Left lung (tissue), 4 donors: ENCODE measurements at regions not wholly inside any gene's neighbourhood (a gene's known extent, or its start where the extent isn't known, plus 50 kb on each side); places are given as distances from the start of the nearest gene placed in this dataset.
A peak's percentile ranks its signal among the peaks of the same experiment; 100 is the strongest.

ENCODE experiments used
- ATAC-seq: fragments of 200-7000 bp; cut with Tn5 transposase; one replicate; pipeline ENCODE4 v1.9.1; 2020; ENCODE audit warnings: moderate library complexity
- DNase-seq, 4 donors: peaks; one replicate each; pipeline ENCODE4 v3.0.0-alpha.2; 2013 to 2020
- H3K27ac ChIP-seq, 2 donors: fragments of 200-600 bp; sonication (generic) in 1 of 2; one replicate each; pipeline versions ENCODE4 v1.5.0 to v1.8.0; 2020 to 2021
- H3K27me3 ChIP-seq, 2 donors: fragments of 200-600 bp; sonication (generic) in 1 of 2; one replicate each; pipeline versions ENCODE4 v1.5.0 to v1.8.0; 2020 to 2021
- H3K36me3 ChIP-seq, 2 donors: fragments of 200-600 bp; sonication (generic) in 1 of 2; one replicate each; pipeline versions ENCODE4 v1.5.0 to v1.8.0; 2020 to 2021
- H3K4me1 ChIP-seq, 2 donors: fragments of 200-600 bp; one replicate each; pipeline ENCODE4 v1.8.0; 2021
- H3K4me3 ChIP-seq, 2 donors: fragments of 200-600 bp; sonication (generic) in 1 of 2; one replicate each; pipeline versions ENCODE4 v1.5.0 to v1.8.0; 2020 to 2021; ENCODE audit warnings: mild to moderate bottlenecking in 1 of 2
- H3K9me3 ChIP-seq, 2 donors: fragments of 200-600 bp; sonication (generic) in 1 of 2; one replicate each; pipeline versions ENCODE4 v1.5.0 to v1.8.0; 2020 to 2021
- CTCF ChIP-seq, 2 donors: fragments of 200-600 bp; sonication (generic) in 1 of 2; IDR thresholded peaks; one replicate each; pipeline versions ENCODE4 v1.5.0 to v1.8.0; 2021; ENCODE audit warnings: antibody characterized with exemption in 2 of 2
- intact Hi-C, 2 donors: fragments of 100-400 bp; cut with DNase I; formaldehyde crosslinking; loops; one replicate each; pipeline versions ENCODE4 v1.11.2 to v1.14.2; 2022
- donor health status: DM: no; HTN: yes; CAD: no.
- donor health status: DM: no; HTN: no; CAD: no.

DNA sequence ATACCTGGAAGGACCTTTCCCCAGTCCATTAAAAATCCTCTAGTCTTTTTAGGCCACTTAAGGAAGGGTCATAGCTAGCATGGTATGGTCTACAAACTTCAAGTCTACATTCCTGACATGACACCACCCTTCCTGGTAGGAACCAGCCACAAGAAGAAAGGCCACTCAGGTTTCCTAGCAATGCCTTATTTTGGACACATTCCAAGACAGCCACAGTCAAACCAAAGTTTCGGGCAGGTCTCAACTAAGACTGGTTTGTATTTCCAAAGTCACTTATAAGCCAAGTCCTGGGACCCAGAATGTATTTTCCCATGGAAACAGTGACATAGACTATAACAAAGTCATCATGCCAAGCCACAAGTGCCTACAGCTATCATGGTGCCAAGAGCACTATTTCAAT lies 50.6 kb upstream of the SLC44A3 start:
- Histone ChIP-seq H3K27me3 (no peaks in the 10 kb centered on the region), H3K36me3 (no peaks in the 10 kb centered on the region), H3K4me3 (no peak overlapping the region), H3K9me3 (no peaks in the 10 kb centered on the region), H3K4me1 (peaks cover 7 to 40% of the 10 kb centered on the region in 2 donors), H3K27ac (no peak overlapping the region)
- DNase-seq (no peak), ATAC-seq (no peak)
- intact Hi-C loops, result no loop called here
- no peak for TF ChIP-seq CTCF (IDR thresholded peaks at IDR 0.05)

DNA sequence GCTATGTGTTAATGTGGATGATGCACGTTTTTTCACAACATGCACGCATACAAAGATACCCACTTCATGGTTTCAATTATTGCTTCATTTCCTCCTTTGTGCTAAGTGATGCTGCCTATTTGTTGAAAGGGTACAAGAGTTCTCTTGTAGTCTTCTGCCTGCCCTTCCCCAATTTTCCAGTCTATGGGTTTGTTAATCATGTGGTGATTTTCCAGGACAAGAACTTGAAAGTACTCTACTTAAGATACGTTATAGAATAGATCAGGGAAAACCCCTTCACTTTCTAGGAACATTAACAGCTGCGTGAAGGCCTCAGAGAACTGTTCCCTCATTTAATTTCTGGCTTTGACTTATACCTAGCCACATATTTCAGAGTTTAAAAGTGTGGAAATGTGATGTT lies 52.1 kb upstream of the SLC44A3 start:
- H3K27me3 ChIP-seq, result no peaks in the 10 kb centered on the region
- no peak for DNase-seq
- peak; percentile 4 for ATAC-seq
- no peak overlapping the region for H3K4me3 ChIP-seq
- no peaks in the 10 kb centered on the region for H3K9me3 ChIP-seq
- H3K36me3 ChIP-seq, result no peaks in the 10 kb centered on the region
- intact Hi-C loops, result no loop called here
- H3K27ac ChIP-seq, result peak overlapping the region in 1 of 2 donors; percentile 15
- peaks cover 2 to 33% of the 10 kb centered on the region in 2 donors for H3K4me1 ChIP-seq
- no peak for TF ChIP-seq CTCF (IDR thresholded peaks at IDR 0.05)

DNA sequence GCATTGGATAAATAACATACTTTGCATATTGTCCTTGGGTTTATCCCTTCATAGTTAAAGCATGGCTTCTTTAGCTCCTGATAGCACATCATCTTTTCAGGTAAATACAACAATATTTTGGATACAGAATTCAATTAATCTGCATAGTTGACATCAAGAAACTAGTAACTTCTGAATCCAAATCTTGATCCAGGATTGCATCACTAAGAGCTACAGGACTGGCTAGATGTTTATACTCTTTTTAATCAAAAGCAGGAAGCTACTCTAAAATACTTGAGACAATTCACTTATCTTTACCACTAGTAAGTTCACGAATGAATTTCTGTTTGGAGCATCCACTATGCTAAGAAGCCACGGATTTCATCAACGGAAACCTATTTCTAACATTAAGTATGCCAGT lies 54.2 kb upstream of the SLC44A3 start:
- ATAC-seq (no peak), DNase-seq (no peak)
- TF ChIP-seq CTCF (IDR thresholded peaks at IDR 0.05), result no peak
- intact Hi-C loops, result no loop called here
- Histone ChIP-seq H3K4me3 (no peak overlapping the region), H3K4me1 (peaks cover 0 to 14% of the 10 kb centered on the region in 2 donors), H3K9me3 (no peaks in the 10 kb centered on the region), H3K27ac (no peak overlapping the region), H3K36me3 (no peaks in the 10 kb centered on the region), H3K27me3 (no peaks in the 10 kb centered on the region)

GRCh38 chr1:94759188-94759587 lies 61.0 kb upstream of the SLC44A3 start:
- Histone ChIP-seq H3K36me3 (no peaks in the 10 kb centered on the region), H3K4me1 (peaks cover 4 to 25% of the 10 kb centered on the region in 2 donors), H3K4me3 (no peak overlapping the region), H3K27me3 (no peaks in the 10 kb centered on the region), H3K9me3 (no peaks in the 10 kb centered on the region), H3K27ac (no peak overlapping the region)
- DNase-seq (no peak), ATAC-seq (no peak)
- intact Hi-C loops, result no loop called here
- TF ChIP-seq CTCF (IDR thresholded peaks at IDR 0.05), result no peak

DNA sequence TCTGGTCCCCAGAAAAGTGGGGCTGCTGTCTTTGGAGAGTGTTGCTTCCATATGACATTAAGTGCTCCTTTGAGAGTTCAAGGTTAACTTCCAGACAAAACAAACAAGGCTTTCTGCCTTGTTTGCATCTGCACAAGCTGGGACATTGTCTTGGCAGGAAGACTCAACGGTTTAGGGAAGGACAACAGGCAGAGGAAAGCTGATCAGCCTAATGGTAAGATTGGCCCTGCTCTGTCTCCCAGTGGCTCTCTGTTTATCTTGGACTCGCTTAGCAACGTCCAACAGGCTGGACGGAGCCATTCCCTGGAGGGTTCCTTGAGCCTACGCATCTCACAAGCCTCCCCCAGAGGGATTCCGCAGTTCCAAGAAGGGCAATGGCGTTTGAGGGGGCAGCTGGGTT lies 62.2 kb upstream of the SLC44A3 start:
- intact Hi-C loops, result no loop called here
- Histone ChIP-seq H3K9me3 (no peaks in the 10 kb centered on the region), H3K27ac (no peak overlapping the region), H3K4me3 (no peak overlapping the region), H3K36me3 (no peaks in the 10 kb centered on the region), H3K4me1 (peaks cover 11 to 30% of the 10 kb centered on the region in 2 donors), H3K27me3 (no peaks in the 10 kb centered on the region)
- TF ChIP-seq CTCF (IDR thresholded peaks at IDR 0.05), result no peak
- ATAC-seq (no peak), DNase-seq (peak in 1 of 4 donors; percentile 28)
